GM23338 (cell line): ENCODE measurements at regions not wholly inside any gene's neighbourhood (a gene's known extent, or its start where the extent isn't known, plus 50 kb on each side); places are given as distances from the start of the nearest gene placed in this dataset.

Source experiments
- ATAC-seq: fragments of 200-7000 bp; cut with Tn5 transposase; 3 replicates; pipeline ENCODE4 v1.9.1; 2020
- DNase-seq: peaks from one replicate; pipeline ENCODE4 v3.0.0-alpha.2; 2015; ENCODE audit warnings: low spot score
- H2AFZ ChIP-seq: fragments of 200-600 bp; sonication (generic); 2 replicates; pipeline ENCODE4 v1.8.0; 2016; ENCODE audit warnings: antibody characterized with exemption, mild to moderate bottlenecking, moderate library complexity
- H3F3A ChIP-seq: fragments of 200-600 bp; sonication (generic); replicated peaks from 2 replicates; pipeline ENCODE4 v1.8.0; 2017; ENCODE audit warnings: antibody characterized with exemption, mixed run types, low read depth
- H3K27ac ChIP-seq: fragments of 200-600 bp; sonication (generic); 2 replicates; pipeline ENCODE4 v1.6.1; 2016; ENCODE audit warnings: low read depth
- H3K27me3 ChIP-seq: fragments of 200-600 bp; sonication (generic); 2 replicates; pipeline ENCODE4 v1.8.0; 2016; ENCODE audit warnings: mild to moderate bottlenecking, mixed run types, moderate library complexity; ENCODE audit not compliant: insufficient read depth
- H3K36me3 ChIP-seq: fragments of 200-600 bp; sonication (generic); 2 replicates; pipeline ENCODE4 v1.8.0; 2016; ENCODE audit warnings: mild to moderate bottlenecking; ENCODE audit not compliant: insufficient read depth
- H3K4me1 ChIP-seq: fragments of 200-600 bp; sonication (generic); 2 replicates; pipeline ENCODE4 v1.8.0; 2016; ENCODE audit warnings: mild to moderate bottlenecking, moderate library complexity; ENCODE audit not compliant: insufficient read depth
- H3K4me2 ChIP-seq: fragments of 200-600 bp; sonication (generic); 2 replicates; pipeline ENCODE4 v1.7.1; 2017; ENCODE audit warnings: mixed run types
- H3K4me3 ChIP-seq: fragments of 200-600 bp; sonication (generic); 2 replicates; pipeline ENCODE4 v1.6.1; 2016; ENCODE audit warnings: mixed run types
- H3K79me2 ChIP-seq: fragments of 200-600 bp; sonication (generic); replicated peaks from 2 replicates; pipeline ENCODE4 v1.8.0; 2017; ENCODE audit warnings: mild to moderate bottlenecking; ENCODE audit not compliant: insufficient read depth
- H3K9me2 ChIP-seq: fragments of 200-600 bp; sonication (generic); 2 replicates; pipeline ENCODE4 v1.8.0; 2017; ENCODE audit not compliant: insufficient read depth
- H4K20me1 ChIP-seq: fragments of 200-600 bp; sonication (generic); replicated peaks from 2 replicates; pipeline ENCODE4 v1.8.0; 2017; ENCODE audit warnings: mild to moderate bottlenecking; ENCODE audit not compliant: insufficient read depth
- H3K27ac Mint-ChIP-seq: 2 replicates; pipeline ENCODE4 v1.8.0; 2020; ENCODE audit warnings: inconsistent platforms, mild to moderate bottlenecking, moderate library complexity, mixed read lengths
- H3K27me3 Mint-ChIP-seq: 3 replicates; pipeline ENCODE4 v1.8.0; 2022; ENCODE audit warnings: low read depth, mild to moderate bottlenecking, moderate library complexity, mixed read lengths, inconsistent platforms; ENCODE audit not compliant: insufficient read depth, poor library complexity
- H3K36me3 Mint-ChIP-seq: 3 replicates; pipeline ENCODE4 v1.8.0; 2021; ENCODE audit warnings: low read depth, mild to moderate bottlenecking, inconsistent platforms, moderate library complexity, mixed read lengths
- H3K4me1 Mint-ChIP-seq: 3 replicates; pipeline ENCODE4 v1.8.0; 2020; ENCODE audit warnings: mild to moderate bottlenecking, inconsistent platforms, mixed read lengths
- H3K4me3 Mint-ChIP-seq: 3 replicates; pipeline ENCODE4 v1.8.0; 2021; ENCODE audit warnings: moderate library complexity, mild to moderate bottlenecking, inconsistent platforms, mixed read lengths
- H3K9me3 Mint-ChIP-seq: 3 replicates; pipeline ENCODE4 v1.8.0; 2020; ENCODE audit warnings: moderate library complexity, mild to moderate bottlenecking, inconsistent platforms, mixed read lengths
- CREB1 ChIP-seq: fragments of 250-450 bp; sonication (Bioruptor Pico); IDR thresholded peaks from 2 replicates; pipeline ENCODE4 v1.5.0; 2020; ENCODE audit warnings: low read depth, mild to moderate bottlenecking, moderate library complexity
- EZH2phosphoT487 ChIP-seq: fragments of 200-600 bp; sonication (generic); IDR thresholded peaks from one replicate; pipeline ENCODE4 v1.8.1; 2018; ENCODE audit warnings: antibody characterized with exemption; ENCODE audit not compliant: unreplicated experiment
- JUNB ChIP-seq: IDR thresholded peaks from one replicate; pipeline ENCODE4 v1.6.1; 2016; ENCODE audit warnings: antibody characterized with exemption; ENCODE audit not compliant: unreplicated experiment
- NANOG ChIP-seq: IDR thresholded peaks from 2 replicates; pipeline ENCODE4 v1.6.1; 2016; ENCODE audit warnings: antibody characterized with exemption, borderline replicate concordance
- POLR2AphosphoS5 ChIP-seq: IDR thresholded peaks from 2 replicates; pipeline ENCODE4 v1.6.1; 2016; ENCODE audit warnings: antibody characterized with exemption, low read depth
- STAT1 ChIP-seq: IDR thresholded peaks from one replicate; pipeline ENCODE4 v1.6.1; 2016; ENCODE audit warnings: antibody characterized with exemption; ENCODE audit not compliant: unreplicated experiment
- TF ChIP-seq, protein P1 (sequence below): fragments of 250-450 bp; sonication (Bioruptor Pico); IDR thresholded peaks from 2 replicates; pipeline ENCODE4 v1.5.0; 2020; ENCODE audit warnings: mild to moderate bottlenecking, moderate library complexity
- TF ChIP-seq, protein P2 (sequence below): IDR thresholded peaks from 2 replicates; pipeline ENCODE4 v1.6.1; 2016; ENCODE audit warnings: antibody characterized with exemption
- TF ChIP-seq, protein P3 (sequence below): IDR thresholded peaks from one replicate; pipeline ENCODE4 v1.6.1; 2018; ENCODE audit warnings: antibody characterized with exemption; ENCODE audit not compliant: unreplicated experiment

DNA sequence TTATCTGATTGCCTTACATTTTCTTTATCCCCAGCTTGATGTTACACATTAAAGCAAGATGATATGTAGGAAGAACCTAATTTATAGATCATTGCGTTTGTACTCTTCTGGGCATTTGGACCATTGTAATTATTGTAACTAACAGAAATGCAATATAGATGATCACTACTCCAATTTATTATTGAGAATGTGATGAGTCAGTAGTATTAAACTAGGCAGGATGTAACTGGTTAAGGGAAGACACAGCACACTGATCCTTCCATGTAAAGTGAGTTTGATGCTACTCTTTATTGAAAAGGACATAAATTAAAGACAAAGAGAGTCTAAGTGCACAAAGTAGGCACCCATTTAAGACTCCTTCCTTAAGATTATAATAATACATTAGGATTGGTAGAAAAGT lies 223.8 kb downstream of the KIF2B start:
- no peak overlapping the region for H3K27ac Mint-ChIP-seq
- Histone ChIP-seq H3K36me3 (0 out of 2 replicates have a peak, but pooled peaks cover 4% of the 10 kb centered on the region), H4K20me1 (no peaks in the 10 kb centered on the region), H3F3A (no peaks in the 10 kb centered on the region), H3K27ac (no peak overlapping the region), H3K4me1 (no peaks in the 10 kb centered on the region), H3K9me2 (no peaks in the 10 kb centered on the region), H3K27me3 (no peaks in the 10 kb centered on the region), H2AFZ (no peak overlapping the region), H3K79me2 (no peaks in the 10 kb centered on the region), H3K4me3 (no peak overlapping the region), H3K4me2 (no peak overlapping the region)
- H3K9me3 Mint-ChIP-seq: peaks cover 26% of the 10 kb centered on the region
- ATAC-seq (no peak), DNase-seq (no peak)
- no peaks in the 10 kb centered on the region for H3K4me1 Mint-ChIP-seq
- TF ChIP-seq, protein P1, sequence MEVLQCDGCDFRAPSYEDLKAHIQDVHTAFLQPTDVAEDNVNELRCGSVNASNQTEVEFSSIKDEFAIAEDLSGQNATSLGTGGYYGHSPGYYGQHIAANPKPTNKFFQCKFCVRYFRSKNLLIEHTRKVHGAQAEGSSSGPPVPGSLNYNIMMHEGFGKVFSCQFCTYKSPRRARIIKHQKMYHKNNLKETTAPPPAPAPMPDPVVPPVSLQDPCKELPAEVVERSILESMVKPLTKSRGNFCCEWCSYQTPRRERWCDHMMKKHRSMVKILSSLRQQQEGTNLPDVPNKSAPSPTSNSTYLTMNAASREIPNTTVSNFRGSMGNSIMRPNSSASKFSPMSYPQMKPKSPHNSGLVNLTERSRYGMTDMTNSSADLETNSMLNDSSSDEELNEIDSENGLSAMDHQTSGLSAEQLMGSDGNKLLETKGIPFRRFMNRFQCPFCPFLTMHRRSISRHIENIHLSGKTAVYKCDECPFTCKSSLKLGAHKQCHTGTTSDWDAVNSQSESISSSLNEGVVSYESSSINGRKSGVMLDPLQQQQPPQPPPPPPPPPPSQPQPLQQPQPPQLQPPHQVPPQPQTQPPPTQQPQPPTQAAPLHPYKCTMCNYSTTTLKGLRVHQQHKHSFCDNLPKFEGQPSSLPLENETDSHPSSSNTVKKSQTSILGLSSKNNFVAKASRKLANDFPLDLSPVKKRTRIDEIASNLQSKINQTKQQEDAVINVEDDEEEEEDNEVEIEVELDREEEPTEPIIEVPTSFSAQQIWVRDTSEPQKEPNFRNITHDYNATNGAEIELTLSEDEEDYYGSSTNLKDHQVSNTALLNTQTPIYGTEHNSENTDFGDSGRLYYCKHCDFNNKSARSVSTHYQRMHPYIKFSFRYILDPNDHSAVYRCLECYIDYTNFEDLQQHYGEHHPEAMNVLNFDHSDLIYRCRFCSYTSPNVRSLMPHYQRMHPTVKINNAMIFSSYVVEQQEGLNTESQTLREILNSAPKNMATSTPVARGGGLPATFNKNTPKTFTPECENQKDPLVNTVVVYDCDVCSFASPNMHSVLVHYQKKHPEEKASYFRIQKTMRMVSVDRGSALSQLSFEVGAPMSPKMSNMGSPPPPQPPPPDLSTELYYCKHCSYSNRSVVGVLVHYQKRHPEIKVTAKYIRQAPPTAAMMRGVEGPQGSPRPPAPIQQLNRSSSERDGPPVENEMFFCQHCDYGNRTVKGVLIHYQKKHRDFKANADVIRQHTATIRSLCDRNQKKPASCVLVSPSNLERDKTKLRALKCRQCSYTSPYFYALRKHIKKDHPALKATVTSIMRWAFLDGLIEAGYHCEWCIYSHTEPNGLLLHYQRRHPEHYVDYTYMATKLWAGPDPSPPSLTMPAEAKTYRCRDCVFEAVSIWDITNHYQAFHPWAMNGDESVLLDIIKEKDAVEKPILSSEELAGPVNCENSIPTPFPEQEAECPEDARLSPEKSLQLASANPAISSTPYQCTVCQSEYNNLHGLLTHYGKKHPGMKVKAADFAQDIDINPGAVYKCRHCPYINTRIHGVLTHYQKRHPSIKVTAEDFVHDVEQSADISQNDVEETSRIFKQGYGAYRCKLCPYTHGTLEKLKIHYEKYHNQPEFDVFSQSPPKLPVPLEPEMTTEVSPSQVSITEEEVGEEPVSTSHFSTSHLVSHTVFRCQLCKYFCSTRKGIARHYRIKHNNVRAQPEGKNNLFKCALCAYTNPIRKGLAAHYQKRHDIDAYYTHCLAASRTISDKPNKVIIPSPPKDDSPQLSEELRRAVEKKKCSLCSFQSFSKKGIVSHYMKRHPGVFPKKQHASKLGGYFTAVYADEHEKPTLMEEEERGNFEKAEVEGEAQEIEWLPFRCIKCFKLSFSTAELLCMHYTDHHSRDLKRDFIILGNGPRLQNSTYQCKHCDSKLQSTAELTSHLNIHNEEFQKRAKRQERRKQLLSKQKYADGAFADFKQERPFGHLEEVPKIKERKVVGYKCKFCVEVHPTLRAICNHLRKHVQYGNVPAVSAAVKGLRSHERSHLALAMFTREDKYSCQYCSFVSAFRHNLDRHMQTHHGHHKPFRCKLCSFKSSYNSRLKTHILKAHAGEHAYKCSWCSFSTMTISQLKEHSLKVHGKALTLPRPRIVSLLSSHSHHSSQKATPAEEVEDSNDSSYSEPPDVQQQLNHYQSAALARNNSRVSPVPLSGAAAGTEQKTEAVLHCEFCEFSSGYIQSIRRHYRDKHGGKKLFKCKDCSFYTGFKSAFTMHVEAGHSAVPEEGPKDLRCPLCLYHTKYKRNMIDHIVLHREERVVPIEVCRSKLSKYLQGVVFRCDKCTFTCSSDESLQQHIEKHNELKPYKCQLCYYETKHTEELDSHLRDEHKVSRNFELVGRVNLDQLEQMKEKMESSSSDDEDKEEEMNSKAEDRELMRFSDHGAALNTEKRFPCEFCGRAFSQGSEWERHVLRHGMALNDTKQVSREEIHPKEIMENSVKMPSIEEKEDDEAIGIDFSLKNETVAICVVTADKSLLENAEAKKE (CRISPR knock-in tag): no peak
- TF ChIP-seq EZH2phosphoT487: no peak
- TF ChIP-seq JUNB: no peak
- no peak for TF ChIP-seq STAT1
- TF ChIP-seq CREB1 (CRISPR knock-in tag): no peak
- TF ChIP-seq, protein P2, sequence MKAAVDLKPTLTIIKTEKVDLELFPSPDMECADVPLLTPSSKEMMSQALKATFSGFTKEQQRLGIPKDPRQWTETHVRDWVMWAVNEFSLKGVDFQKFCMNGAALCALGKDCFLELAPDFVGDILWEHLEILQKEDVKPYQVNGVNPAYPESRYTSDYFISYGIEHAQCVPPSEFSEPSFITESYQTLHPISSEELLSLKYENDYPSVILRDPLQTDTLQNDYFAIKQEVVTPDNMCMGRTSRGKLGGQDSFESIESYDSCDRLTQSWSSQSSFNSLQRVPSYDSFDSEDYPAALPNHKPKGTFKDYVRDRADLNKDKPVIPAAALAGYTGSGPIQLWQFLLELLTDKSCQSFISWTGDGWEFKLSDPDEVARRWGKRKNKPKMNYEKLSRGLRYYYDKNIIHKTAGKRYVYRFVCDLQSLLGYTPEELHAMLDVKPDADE: no peak
- no peak for TF ChIP-seq NANOG
- TF ChIP-seq POLR2AphosphoS5: no peak
- TF ChIP-seq, protein P3, sequence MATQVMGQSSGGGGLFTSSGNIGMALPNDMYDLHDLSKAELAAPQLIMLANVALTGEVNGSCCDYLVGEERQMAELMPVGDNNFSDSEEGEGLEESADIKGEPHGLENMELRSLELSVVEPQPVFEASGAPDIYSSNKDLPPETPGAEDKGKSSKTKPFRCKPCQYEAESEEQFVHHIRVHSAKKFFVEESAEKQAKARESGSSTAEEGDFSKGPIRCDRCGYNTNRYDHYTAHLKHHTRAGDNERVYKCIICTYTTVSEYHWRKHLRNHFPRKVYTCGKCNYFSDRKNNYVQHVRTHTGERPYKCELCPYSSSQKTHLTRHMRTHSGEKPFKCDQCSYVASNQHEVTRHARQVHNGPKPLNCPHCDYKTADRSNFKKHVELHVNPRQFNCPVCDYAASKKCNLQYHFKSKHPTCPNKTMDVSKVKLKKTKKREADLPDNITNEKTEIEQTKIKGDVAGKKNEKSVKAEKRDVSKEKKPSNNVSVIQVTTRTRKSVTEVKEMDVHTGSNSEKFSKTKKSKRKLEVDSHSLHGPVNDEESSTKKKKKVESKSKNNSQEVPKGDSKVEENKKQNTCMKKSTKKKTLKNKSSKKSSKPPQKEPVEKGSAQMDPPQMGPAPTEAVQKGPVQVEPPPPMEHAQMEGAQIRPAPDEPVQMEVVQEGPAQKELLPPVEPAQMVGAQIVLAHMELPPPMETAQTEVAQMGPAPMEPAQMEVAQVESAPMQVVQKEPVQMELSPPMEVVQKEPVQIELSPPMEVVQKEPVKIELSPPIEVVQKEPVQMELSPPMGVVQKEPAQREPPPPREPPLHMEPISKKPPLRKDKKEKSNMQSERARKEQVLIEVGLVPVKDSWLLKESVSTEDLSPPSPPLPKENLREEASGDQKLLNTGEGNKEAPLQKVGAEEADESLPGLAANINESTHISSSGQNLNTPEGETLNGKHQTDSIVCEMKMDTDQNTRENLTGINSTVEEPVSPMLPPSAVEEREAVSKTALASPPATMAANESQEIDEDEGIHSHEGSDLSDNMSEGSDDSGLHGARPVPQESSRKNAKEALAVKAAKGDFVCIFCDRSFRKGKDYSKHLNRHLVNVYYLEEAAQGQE: no peak
- peaks cover 2% of the 10 kb centered on the region for H3K27me3 Mint-ChIP-seq
- peaks cover 25% of the 10 kb centered on the region for H3K36me3 Mint-ChIP-seq
- H3K4me3 Mint-ChIP-seq: no peak overlapping the region
